ENCODE measurements at regions not wholly inside any gene's neighbourhood (a gene's known extent, or its start where the extent isn't known, plus 50 kb on each side); places are given as distances from the start of the nearest gene placed in this dataset.

GRCh38 chr4:103498161-103499070, 221.4 kb downstream of the TACR3 start:
- TF ChIP-seq RXRA (IDR thresholded peaks at IDR 0.05) (no peak), HNF4A (conservative IDR thresholded peaks at IDR 0.05) (no peak), NR2F2 (IDR thresholded peaks at IDR 0.05) (no peak), FOXA1 (IDR thresholded peaks at IDR 0.05) (no peak), FOXA2 (IDR thresholded peaks at IDR 0.05) (no peak), JUND (IDR thresholded peaks at IDR 0.05) (no peak), TAF1 (conservative IDR thresholded peaks at IDR 0.05) (no peak), SP1 (IDR thresholded peaks at IDR 0.05) (no peak), GABPA (IDR thresholded peaks at IDR 0.05 in 1 of 2, conservative IDR thresholded peaks at IDR 0.05 in 1 of 2) (no peak), ZBTB33 (IDR thresholded peaks at IDR 0.05) (no peak), RAD21 (IDR thresholded peaks at IDR 0.05) (no peak), EGR1 (IDR thresholded peaks at IDR 0.05; ENCODE audit: low read depth in 2 of 2) (no peak), REST (IDR thresholded peaks at IDR 0.05) (no peak), ATF3 (IDR thresholded peaks at IDR 0.05) (no peak), HNF4G (IDR thresholded peaks at IDR 0.05) (no peak)
- H3K9ac ChIP-seq (ENCODE audit: low read depth in 1 of 2, low read length in 2 of 2), result no peak overlapping the region
- H3K27ac ChIP-seq (ENCODE audit: low read depth in 1 of 2, low read length in 2 of 2), result no peak overlapping the region
- 70% methylated on average over 8 of the region's 8 CpGs for WGBS
- no peak overlapping the region for H3K4me3 ChIP-seq (ENCODE audit: low read depth in 1 of 3, low read length in 3 of 3)
- no peaks in the 10 kb centered on the region for H3K27me3 ChIP-seq (ENCODE audit: control insufficient read depth in 4 of 4, insufficient read depth in 4 of 4, low read length in 3 of 4)
- DNase-seq (ENCODE audit: low spot score), result no peak
- H3K36me3 ChIP-seq (ENCODE audit: control insufficient read depth in 4 of 4, insufficient read depth in 3 of 4, low read depth in 1 of 4, low read length in 3 of 4), result no peaks in the 10 kb centered on the region
- H3K4me1 ChIP-seq (ENCODE audit: control insufficient read depth in 4 of 4, insufficient read depth in 4 of 4, low read length in 3 of 4), result no peaks in the 10 kb centered on the region
- H3K9me3 ChIP-seq (ENCODE audit: control insufficient read depth in 4 of 4, low read length in 3 of 4), result peaks cover 0 to 2% (median 0%) of the 10 kb centered on the region in 4 donors

GRCh38 chr4:103497692-103498091, 222.1 kb downstream of the TACR3 start:
- Histone ChIP-seq H3K27ac (ENCODE audit: low read depth in 1 of 2, low read length in 2 of 2) (no peak overlapping the region), H3K27me3 (ENCODE audit: control insufficient read depth in 4 of 4, insufficient read depth in 4 of 4, low read length in 3 of 4) (no peaks in the 10 kb centered on the region), H3K9ac (ENCODE audit: low read depth in 1 of 2, low read length in 2 of 2) (no peak overlapping the region), H3K9me3 (ENCODE audit: control insufficient read depth in 4 of 4, low read length in 3 of 4) (peaks cover 0 to 2% (median 0%) of the 10 kb centered on the region in 4 donors), H3K36me3 (ENCODE audit: control insufficient read depth in 4 of 4, insufficient read depth in 3 of 4, low read depth in 1 of 4, low read length in 3 of 4) (no peaks in the 10 kb centered on the region), H3K4me1 (ENCODE audit: control insufficient read depth in 4 of 4, insufficient read depth in 4 of 4, low read length in 3 of 4) (no peaks in the 10 kb centered on the region), H3K4me3 (ENCODE audit: low read depth in 1 of 3, low read length in 3 of 3) (no peak overlapping the region)
- 93% methylated on average over 1 of the region's 1 CpG for WGBS
- DNase-seq (ENCODE audit: low spot score), result no peak
- TF ChIP-seq RXRA (IDR thresholded peaks at IDR 0.05) (no peak), REST (IDR thresholded peaks at IDR 0.05) (no peak), MAX (IDR thresholded peaks at IDR 0.05) (no peak), ZBTB33 (IDR thresholded peaks at IDR 0.05) (no peak), EGR1 (IDR thresholded peaks at IDR 0.05; ENCODE audit: low read depth in 2 of 2) (no peak), GABPA (IDR thresholded peaks at IDR 0.05 in 1 of 2, conservative IDR thresholded peaks at IDR 0.05 in 1 of 2) (no peak), YY1 (IDR thresholded peaks at IDR 0.05) (no peak), HNF4A (conservative IDR thresholded peaks at IDR 0.05) (no peak), ATF3 (IDR thresholded peaks at IDR 0.05) (no peak)

Data from liver (tissue), 7 donors.